Ovary (tissue), 7 donors: ENCODE measurements at regions not wholly inside any gene's neighbourhood (a gene's known extent, or its start where the extent isn't known, plus 50 kb on each side); places are given as distances from the start of the nearest gene placed in this dataset.

Experiments
- DNase-seq, 5 donors: peaks; one replicate each; pipeline ENCODE4 v3.0.0-alpha.2; 2019 to 2020
- H3K27ac ChIP-seq, 2 donors: fragments of 200-600 bp; one replicate each; pipeline versions ENCODE4 v1.5.1 to v1.8.0; 2019 to 2022
- H3K27me3 ChIP-seq: fragments of 200-600 bp; one replicate; pipeline ENCODE4 v1.8.0; 2022
- H3K36me3 ChIP-seq: fragments of 200-600 bp; sonication (generic); one replicate; pipeline ENCODE4 v1.5.1; 2019
- H3K4me1 ChIP-seq: one replicate; pipeline ENCODE4 v1.8.1; 2013; ENCODE audit warnings: mild to moderate bottlenecking, moderate library complexity; ENCODE audit not compliant: insufficient read depth
- H3K4me3 ChIP-seq: fragments of 200-600 bp; sonication (generic); one replicate; pipeline ENCODE4 v1.5.1; 2017
- H3K9me3 ChIP-seq, 2 donors: fragments of 200-600 bp in 1 of 2; sonication (generic) in 1 of 2; one replicate each; pipeline versions ENCODE4 v1.5.1 to v1.8.1; 2013 to 2019; ENCODE audit warnings: mild to moderate bottlenecking in 1 of 2, moderate library complexity in 1 of 2
- CTCF ChIP-seq, 3 donors: fragments of 450-650 bp in 2 of 3; fragments of 200-600 bp in 1 of 3; IDR thresholded peaks; one replicate each; pipeline versions ENCODE4 v1.5.1 to v1.8.0; 2016 to 2022; ENCODE audit warnings: antibody characterized with exemption in 3 of 3, mild to moderate bottlenecking in 1 of 3
- EP300 ChIP-seq: sonication (generic); formaldehyde crosslinking; IDR thresholded peaks from one replicate; pipeline ENCODE4 v1.6.1; 2017; ENCODE audit warnings: antibody characterized with exemption
- POLR2A ChIP-seq: fragments of 450-650 bp; IDR thresholded peaks from one replicate; pipeline ENCODE4 v1.6.1; 2017; ENCODE audit warnings: antibody characterized with exemption, mild to moderate bottlenecking, moderate library complexity
- WGBS, 3 donors: extraction: QIAGEN DNeasy Blood & Tissue Kit in 1 of 3; methylation state at CpG; one replicate each; pipeline versions ENCODE4 v1.1.5 to v1.1.7; 2013 to 2017; 5-methylcytosine and 5-hydroxymethylcytosine counted together
- intact Hi-C, 4 donors: fragments of 100-400 bp; cut with DNase I; formaldehyde crosslinking; loops; one replicate each; pipeline versions ENCODE4 v1.11.0 to v1.15.1; 2022 to 2023
- donor health status: DM: no; HTN: no; CAD: no; lungs with moderate emphysema.
- donor health status: DM: no; HTN: no; CAD: no.
- donor health status: Bipolar disorder and iron deficiency.
- donor health status: DM: no; HTN: no; CAD: no.
- donor health status: DM: yes; HTN: yes; CAD: no.

- intact Hi-C loops: no loop called here
- WGBS, 3 donors: 5 to 9% (median 5%) methylated on average over 7 of the region's 7 CpGs
- Histone ChIP-seq H3K9me3 (no peaks in the 10 kb centered on the region), H3K4me1 (no peaks in the 10 kb centered on the region), H3K36me3 (no peaks in the 10 kb centered on the region), H3K27ac (no peak overlapping the region), H3K27me3 (no peaks in the 10 kb centered on the region), H3K4me3 (no peak overlapping the region)
- peak in 1 of 5 donors; percentile 37 for DNase-seq
- no peak for TF ChIP-seq POLR2A
- TF ChIP-seq CTCF (IDR thresholded peaks at IDR 0.05): no peak
These were observed 155.5 kb upstream of the CCND2 start for GRCh38 chr12:4118017-4118510.

- no peaks in the 10 kb centered on the region for H3K9me3 ChIP-seq
- H3K27me3 ChIP-seq: no peaks in the 10 kb centered on the region
- no peak overlapping the region for H3K27ac ChIP-seq
- H3K4me1 ChIP-seq: no peaks in the 10 kb centered on the region
- TF ChIP-seq EP300 (no peak), POLR2A (no peak), CTCF (IDR thresholded peaks at IDR 0.05) (no peak)
- intact Hi-C loops: no loop called here
- DNase-seq: no peak
- H3K36me3 ChIP-seq: no peaks in the 10 kb centered on the region
- 72 to 86% (median 82%) methylated on average over 12 of the region's 12 CpGs for WGBS, 3 donors
- H3K4me3 ChIP-seq: no peak overlapping the region
These were observed 156.1 kb upstream of the CCND2 start for GRCh38 chr12:4117386-4118016.

- Histone ChIP-seq H3K36me3 (no peaks in the 10 kb centered on the region), H3K27ac (no peak overlapping the region), H3K9me3 (no peaks in the 10 kb centered on the region), H3K4me1 (no peaks in the 10 kb centered on the region), H3K4me3 (no peak overlapping the region), H3K27me3 (no peaks in the 10 kb centered on the region)
- DNase-seq: no peak
- 45 to 57% (median 52%) methylated on average over 12 of the region's 12 CpGs for WGBS, 3 donors
- intact Hi-C loops: no loop called here
- TF ChIP-seq POLR2A (no peak), EP300 (no peak), CTCF (IDR thresholded peaks at IDR 0.05) (no peak)
These were observed 157.1 kb upstream of the CCND2 start for GRCh38 chr12:4116251-4117111.

GRCh38 chr12:4115570-4115969, 158.0 kb upstream of the CCND2 start:
- Histone ChIP-seq H3K4me3 (no peak overlapping the region), H3K9me3 (no peaks in the 10 kb centered on the region), H3K27me3 (no peaks in the 10 kb centered on the region), H3K4me1 (no peaks in the 10 kb centered on the region), H3K27ac (no peak overlapping the region), H3K36me3 (no peaks in the 10 kb centered on the region)
- TF ChIP-seq POLR2A (no peak), CTCF (IDR thresholded peaks at IDR 0.05) (no peak), EP300 (no peak)
- 60 to 71% (median 66%) methylated on average over 10 of the region's 10 CpGs for WGBS, 3 donors
- intact Hi-C loops: no loop called here
- no peak for DNase-seq
